ENCODE measurements at regions not wholly inside any gene's neighbourhood (a gene's known extent, or its start where the extent isn't known, plus 50 kb on each side); places are given as distances from the start of the nearest gene placed in this dataset.

GRCh38 chr3:174715386-174715785 is 143.7 kb upstream of the NAALADL2 start (continued):
- no peak for TF ChIP-seq CHD7 (IDR thresholded peaks at IDR 0.05; ENCODE audit: insufficient replicate concordance, low read length)
- no peak for TF ChIP-seq ATF3 (IDR thresholded peaks at IDR 0.05; ENCODE audit: insufficient read depth, low read depth, low read length)
- no peak for TF ChIP-seq HDAC6 (IDR thresholded peaks at IDR 0.05; ENCODE audit: low read depth, low read length)
- no peak for TF ChIP-seq FOSL1 (IDR thresholded peaks at IDR 0.05; ENCODE audit: insufficient read depth, low read depth, low read length)
- TF ChIP-seq HDAC2 (IDR thresholded peaks at IDR 0.05; ENCODE audit: borderline replicate concordance in 1 of 2, low read depth in 2 of 2, low read length in 2 of 2) = no peak
- no peak for TF ChIP-seq USF2 (IDR thresholded peaks at IDR 0.05; ENCODE audit: low read length)
- no peak for TF ChIP-seq ATF2 (IDR thresholded peaks at IDR 0.05; ENCODE audit: low read length)
- no peak for TF ChIP-seq ZNF274 (IDR thresholded peaks at IDR 0.05; ENCODE audit: borderline replicate concordance, extremely low read depth, low read length)
